GM18520 (cell line): ENCODE measurements at regions not wholly inside any gene's neighbourhood (a gene's known extent, or its start where the extent isn't known, plus 50 kb on each side); places are given as distances from the start of the nearest gene placed in this dataset.

Experiments
- ATAC-seq: cut with Tn5 transposase; IDR thresholded peaks from one replicate; pipeline ENCODE4 v1.9.1; 2021; ENCODE audit not compliant: unreplicated experiment

DNA sequence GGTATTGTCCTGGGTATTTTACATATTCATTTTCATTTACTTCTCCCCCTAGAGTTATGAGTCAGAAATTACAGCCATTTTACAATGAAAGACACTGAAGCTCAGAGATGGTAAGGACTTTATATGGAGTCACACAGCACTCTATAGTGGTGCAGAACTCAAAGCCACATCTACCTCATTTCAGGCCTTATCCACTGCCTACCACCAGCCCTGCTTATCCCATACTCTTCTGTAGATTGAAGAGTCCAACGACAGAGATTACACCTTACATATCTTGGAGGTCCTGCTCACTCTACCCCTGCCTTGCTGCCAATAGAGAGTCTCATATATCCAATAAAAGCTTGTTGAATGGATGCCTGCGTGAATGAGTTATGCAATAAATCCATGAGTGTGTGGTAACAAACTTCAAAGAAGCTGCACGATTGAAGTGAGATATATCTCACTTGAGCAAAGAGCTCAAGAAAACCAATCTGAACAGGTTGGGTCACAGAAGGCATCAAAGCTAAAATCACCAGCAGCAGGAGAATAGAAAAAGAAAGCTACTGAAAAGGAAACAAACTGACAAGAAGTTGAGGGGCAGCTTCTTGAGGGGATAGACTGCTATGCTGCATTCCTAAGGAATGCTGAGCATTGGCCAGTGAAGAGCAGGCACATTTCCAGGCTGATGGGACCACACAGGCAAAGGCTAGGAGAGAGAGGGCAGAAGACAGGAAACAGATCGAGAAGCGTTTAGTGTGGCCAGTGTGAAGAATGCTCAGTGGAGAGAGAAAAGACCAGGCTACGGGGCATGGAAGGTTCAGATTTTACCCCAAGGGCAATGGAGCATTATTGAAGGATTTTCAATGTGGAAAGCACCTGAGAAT is 585.6 kb downstream of the DHX35 start:
- no peak for ATAC-seq

DNA sequence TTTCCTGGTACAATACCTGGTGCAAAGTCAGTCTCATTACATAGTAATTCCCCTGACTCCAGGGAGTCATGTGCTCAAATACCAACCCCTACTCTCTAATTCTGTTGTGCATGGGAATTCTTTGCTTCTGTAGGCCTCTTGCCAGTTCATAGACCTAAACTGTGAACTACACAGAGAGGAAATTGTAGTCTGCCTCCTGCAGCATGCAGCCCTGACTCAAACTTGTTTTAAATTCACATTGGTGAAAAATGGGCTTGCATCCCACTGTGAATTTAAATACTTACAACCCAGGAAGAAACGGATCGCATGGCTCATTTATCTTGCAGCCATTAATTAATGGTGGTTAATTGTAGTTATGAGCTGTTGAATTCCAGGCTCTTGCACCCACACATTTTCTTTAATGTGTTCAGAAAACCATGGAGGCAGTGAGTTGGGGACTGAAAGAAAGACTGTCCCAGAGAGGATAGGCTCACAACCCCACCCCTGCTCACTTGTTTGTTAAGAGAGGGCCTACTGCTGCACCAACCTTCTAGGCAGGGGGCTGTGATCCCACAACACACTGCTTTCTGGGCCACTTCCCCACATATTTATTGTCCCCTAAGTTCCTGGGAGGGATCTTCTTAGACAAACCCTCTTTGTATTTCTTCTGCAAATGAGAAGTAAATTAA is 579.1 kb downstream of the DHX35 start:
- ATAC-seq, result no peak

- no peak for ATAC-seq
Observed at GRCh38 chr20:39538317-39538716, 576.2 kb downstream of the DHX35 start.

DNA sequence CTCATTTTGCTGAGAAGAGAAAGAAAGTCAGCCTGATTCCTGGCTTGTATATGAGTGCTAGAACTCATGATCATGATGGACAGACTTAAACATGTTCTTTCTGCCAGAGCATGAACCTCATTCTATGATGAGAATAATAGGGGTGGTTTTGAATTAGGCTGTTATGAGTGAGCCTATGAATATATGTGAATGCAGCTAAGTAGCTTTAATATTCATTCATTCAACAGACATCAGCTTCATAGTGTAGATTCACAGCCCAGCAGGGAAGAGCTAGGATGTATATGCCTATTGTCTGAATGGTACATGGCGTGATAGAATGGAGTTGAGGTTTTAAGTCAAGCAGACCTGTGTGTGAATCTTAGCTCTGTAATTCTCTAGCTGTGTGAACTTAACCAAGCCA is 573.2 kb downstream of the DHX35 start:
- ATAC-seq, result no peak

DNA sequence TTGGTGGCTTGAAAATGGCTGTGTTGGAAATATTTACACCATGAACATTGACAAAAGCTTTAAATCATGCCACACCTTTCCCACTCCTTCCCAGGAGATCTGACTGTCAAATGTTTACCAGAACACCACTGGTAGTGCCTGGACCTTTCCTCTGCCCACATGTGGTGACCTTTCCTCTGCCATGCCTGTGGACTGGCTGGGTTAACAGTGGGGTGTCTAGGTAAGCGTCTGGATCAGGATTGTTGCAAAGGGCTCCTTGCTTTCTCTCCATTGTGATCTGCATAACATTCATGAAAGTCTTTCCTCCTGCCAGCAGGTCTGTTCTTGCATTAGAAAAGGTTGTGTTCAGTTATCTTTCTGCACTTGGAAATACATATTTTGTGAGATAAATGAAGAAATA is 572.7 kb downstream of the DHX35 start:
- ATAC-seq, result no peak

GRCh38 chr20:39533858-39534257 is 571.7 kb downstream of the DHX35 start:
- ATAC-seq, result no peak

GRCh38 chr20:39532205-39532604 is 570.1 kb downstream of the DHX35 start:
- no peak for ATAC-seq

- ATAC-seq, result no peak
Observed at GRCh38 chr20:39528436-39528835, 566.3 kb downstream of the DHX35 start.

DNA sequence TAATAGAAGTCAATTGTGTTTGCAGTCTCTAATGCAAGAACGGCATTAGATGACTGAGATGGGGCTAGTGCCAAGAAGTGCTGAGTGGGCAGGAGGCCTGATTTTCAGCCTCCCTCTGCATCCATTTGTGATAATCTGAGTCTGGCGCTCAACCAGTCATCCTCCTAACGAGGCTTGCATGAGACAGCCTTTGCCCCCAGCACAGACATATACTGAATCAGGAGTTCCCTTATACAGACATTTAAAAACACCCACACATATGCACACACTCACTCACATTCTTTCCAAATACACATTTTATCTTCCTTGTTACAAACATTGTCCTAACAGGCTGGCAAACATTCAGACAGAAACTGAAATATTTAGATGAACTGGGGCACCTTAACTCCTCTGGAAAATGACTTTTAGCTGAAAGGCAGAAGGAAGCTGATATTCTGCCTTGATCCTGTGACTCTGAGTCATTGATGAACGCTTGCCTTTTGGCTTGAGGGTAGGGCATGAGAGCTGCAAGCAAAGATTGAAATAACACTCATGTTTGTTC is 562.3 kb downstream of the DHX35 start:
- no peak for ATAC-seq

DNA sequence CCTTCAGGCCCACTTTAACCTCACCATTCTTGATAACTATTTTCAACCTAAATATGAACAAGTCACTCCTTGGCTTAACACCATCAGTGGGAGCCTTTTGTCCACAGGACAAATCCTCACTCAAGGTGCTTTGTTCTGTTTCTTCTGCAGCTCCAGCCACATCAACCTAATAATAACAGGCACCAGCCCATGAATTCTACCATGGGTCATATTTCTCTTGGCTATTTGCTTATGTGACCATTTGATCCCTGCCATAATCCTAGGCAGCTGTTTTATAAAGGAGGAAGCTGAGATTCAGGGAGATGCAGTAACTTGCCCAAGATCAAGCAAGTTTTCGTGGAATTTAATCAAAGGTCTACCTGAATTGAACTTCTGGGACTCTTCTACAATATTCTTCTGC is 561.3 kb downstream of the DHX35 start:
- no peak for ATAC-seq

DNA sequence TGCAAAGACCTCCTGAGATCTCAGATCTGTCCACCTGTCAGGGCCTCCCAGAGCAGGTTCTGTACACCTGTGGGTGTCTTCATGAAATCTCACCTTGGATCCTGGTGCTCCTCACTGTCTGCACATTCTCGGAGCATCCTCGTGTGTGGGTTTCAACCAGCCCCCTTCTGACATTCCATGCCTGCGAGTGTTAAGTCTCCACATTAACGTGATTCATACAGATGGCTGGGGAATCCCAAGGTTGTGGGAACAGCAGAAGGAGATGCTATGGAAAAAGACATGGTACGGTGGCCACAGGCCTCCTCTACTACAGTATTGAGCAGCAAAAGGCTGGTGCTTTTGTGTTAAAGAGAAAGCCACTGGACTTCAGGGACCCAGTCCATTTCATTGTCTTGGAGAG is 556.5 kb downstream of the DHX35 start:
- no peak for ATAC-seq

GRCh38 chr20:39516964-39517363 is 554.8 kb downstream of the DHX35 start:
- ATAC-seq, result no peak

- ATAC-seq, result no peak
Observed at GRCh38 chr20:39504710-39505094, 542.6 kb downstream of the DHX35 start.

- no peak for ATAC-seq
Observed at GRCh38 chr20:39503902-39504709, 542.0 kb downstream of the DHX35 start.

DNA sequence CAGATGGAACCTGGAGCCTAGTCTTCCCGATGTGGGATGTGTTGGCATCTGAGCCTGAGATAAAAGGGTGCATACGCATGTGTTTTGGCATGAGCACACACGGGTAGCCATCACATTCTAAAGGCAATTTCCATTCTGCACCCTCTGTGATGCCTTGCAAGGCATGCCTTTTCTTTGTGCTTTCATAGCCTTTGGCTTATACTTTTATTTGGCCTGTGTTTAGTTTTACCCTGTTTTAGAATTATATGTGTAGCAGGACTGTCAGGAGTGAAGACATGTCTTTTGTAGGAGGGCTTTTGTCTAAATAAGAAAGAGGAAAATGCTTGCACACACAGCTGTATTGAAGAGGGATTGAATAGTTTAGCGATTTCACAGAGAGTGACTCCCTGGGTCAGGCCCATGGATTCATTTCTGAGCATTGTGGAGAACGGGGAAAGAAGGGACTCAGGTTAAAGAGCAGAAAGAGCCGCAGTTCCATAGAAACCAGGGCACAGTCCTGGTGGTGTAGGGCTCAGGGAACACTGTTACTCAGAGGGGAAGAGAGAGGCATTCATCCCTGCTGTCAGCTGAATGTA is 530.2 kb downstream of the DHX35 start:
- ATAC-seq, result no peak

GRCh38 chr20:39491711-39492110 is 529.6 kb downstream of the DHX35 start:
- no peak for ATAC-seq

DNA sequence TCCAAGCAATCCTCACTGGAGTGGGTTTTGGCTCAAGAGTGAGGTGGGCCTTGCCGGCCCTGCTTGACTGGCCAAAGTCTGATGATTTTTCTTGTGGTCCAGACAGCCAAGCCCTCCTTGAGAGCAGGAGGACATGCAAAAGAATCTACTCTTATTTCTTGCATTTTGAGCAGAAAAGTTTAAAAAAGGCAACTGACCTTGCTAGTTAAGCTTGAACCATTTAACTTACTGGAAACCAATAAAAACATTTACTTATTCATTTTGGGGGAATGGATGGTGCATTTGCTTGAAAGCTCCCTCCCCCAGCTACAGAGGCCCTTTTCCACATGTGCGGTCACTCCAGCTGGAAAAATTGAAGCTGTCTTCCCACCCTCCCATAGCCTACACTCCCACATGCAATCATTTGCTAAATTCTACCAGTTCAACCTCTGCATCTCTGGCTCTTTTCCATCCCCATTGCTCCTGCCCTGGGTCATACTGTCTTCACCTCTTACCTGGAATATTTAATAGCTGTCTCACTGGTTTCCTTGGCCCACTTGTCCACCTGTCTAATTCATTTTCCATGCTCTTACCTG is 527.9 kb downstream of the DHX35 start:
- ATAC-seq, result no peak

- no peak for ATAC-seq
Observed at GRCh38 chr20:39480276-39481043, 518.3 kb downstream of the DHX35 start.

GRCh38 chr20:39479196-39479810 is 517.2 kb downstream of the DHX35 start:
- no peak for ATAC-seq

DNA sequence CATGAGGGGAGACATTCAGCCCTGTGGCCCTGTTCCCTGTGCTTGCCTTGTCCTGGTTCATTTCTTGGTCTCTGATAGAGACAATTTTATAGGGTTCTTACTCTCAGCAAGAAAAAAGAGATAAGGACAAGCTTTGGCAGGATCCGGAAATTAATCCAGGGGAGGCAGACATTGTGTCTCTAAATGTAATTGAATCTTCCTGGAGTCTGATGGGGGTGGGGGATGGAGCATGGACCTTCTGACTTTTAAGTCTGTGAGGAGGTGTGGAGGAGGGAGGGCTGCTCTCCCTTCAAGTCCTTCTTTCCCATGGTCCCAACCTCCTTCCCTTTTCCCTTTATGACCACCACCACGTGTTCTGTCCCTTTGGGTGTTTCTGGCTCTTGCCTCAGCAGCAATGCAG is 512.7 kb downstream of the DHX35 start:
- ATAC-seq, result no peak
